Uterus (tissue), 3 donors: ENCODE measurements at regions not wholly inside any gene's neighbourhood (a gene's known extent, or its start where the extent isn't known, plus 50 kb on each side); places are given as distances from the start of the nearest gene placed in this dataset.

ENCODE experiments used
- DNase-seq, 2 donors: peaks; one replicate each; pipeline ENCODE4 v3.0.0-alpha.2; 2019 to 2020
- H3K27ac ChIP-seq, 2 donors: fragments of 200-600 bp; sonication (generic); 1 replicate in 1 of 2; 2 replicates in 1 of 2; pipeline ENCODE4 v1.5.1; 2016 to 2018
- H3K27me3 ChIP-seq, 2 donors: fragments of 200-600 bp; sonication (generic); one replicate each; pipeline ENCODE4 v1.5.1; 2018 to 2019; ENCODE audit warnings: control low read depth in 1 of 2
- H3K36me3 ChIP-seq, 2 donors: fragments of 200-600 bp; sonication (generic); one replicate each; pipeline ENCODE4 v1.5.1; 2019; ENCODE audit warnings: control low read depth in 1 of 2
- H3K4me1 ChIP-seq, 2 donors: fragments of 200-600 bp; sonication (generic); one replicate each; pipeline ENCODE4 v1.5.1; 2018 to 2019; ENCODE audit warnings: control low read depth in 1 of 2
- H3K4me3 ChIP-seq, 2 donors: fragments of 200-600 bp; sonication (generic); 1 replicate in 1 of 2; 2 replicates in 1 of 2; pipeline ENCODE4 v1.5.1; 2018 to 2019; ENCODE audit warnings: mild to moderate bottlenecking in 1 of 2
- H3K9me3 ChIP-seq, 2 donors: fragments of 200-600 bp; sonication (generic); one replicate each; pipeline ENCODE4 v1.5.1; 2019; ENCODE audit warnings: control low read depth in 1 of 2
- POLR2A ChIP-seq, 2 donors: fragments of 450-650 bp; IDR thresholded peaks; one replicate each; pipeline ENCODE4 v1.6.1; 2016; ENCODE audit warnings: antibody characterized with exemption in 2 of 2, mild to moderate bottlenecking in 1 of 2, moderate library complexity in 1 of 2
- intact Hi-C: fragments of 100-400 bp; cut with DNase I; formaldehyde crosslinking; loops from one replicate; pipeline ENCODE4 v1.15.1; 2023; ENCODE audit warnings: low total_unique reads
- TF ChIP-seq, protein P1 (sequence below), 4 experiments: fragments of 200-600 bp in 2 of 4; fragments of 450-650 bp in 2 of 4; sonication (generic) in 2 of 4; IDR thresholded peaks; one replicate each; pipeline ENCODE4 v1.5.1; 2016 to 2019; ENCODE audit warnings: antibody characterized with exemption in 4 of 4, mild to moderate bottlenecking in 2 of 4, moderate library complexity in 1 of 4
- donor health status: DM: yes; HTN: yes; CAD: no.

- DNase-seq: no peak
These were observed 61.0 kb upstream of the MAF start for GRCh38 chr16:79661578-79661977.

GRCh38 chr16:79659344-79659743 is 58.8 kb upstream of the MAF start:
- H3K4me1 ChIP-seq: no peaks in the 10 kb centered on the region

More at GRCh38 chr16:79661578-79661977, 61.0 kb upstream of the MAF start:
- Histone ChIP-seq H3K36me3 (no peaks in the 10 kb centered on the region), H3K4me3 (no peak overlapping the region), H3K9me3 (no peaks in the 10 kb centered on the region), H3K27ac (no peak overlapping the region), H3K4me1 (no peaks in the 10 kb centered on the region), H3K27me3 (no peaks in the 10 kb centered on the region)
- TF ChIP-seq, protein P1, sequence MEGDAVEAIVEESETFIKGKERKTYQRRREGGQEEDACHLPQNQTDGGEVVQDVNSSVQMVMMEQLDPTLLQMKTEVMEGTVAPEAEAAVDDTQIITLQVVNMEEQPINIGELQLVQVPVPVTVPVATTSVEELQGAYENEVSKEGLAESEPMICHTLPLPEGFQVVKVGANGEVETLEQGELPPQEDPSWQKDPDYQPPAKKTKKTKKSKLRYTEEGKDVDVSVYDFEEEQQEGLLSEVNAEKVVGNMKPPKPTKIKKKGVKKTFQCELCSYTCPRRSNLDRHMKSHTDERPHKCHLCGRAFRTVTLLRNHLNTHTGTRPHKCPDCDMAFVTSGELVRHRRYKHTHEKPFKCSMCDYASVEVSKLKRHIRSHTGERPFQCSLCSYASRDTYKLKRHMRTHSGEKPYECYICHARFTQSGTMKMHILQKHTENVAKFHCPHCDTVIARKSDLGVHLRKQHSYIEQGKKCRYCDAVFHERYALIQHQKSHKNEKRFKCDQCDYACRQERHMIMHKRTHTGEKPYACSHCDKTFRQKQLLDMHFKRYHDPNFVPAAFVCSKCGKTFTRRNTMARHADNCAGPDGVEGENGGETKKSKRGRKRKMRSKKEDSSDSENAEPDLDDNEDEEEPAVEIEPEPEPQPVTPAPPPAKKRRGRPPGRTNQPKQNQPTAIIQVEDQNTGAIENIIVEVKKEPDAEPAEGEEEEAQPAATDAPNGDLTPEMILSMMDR (IDR thresholded peaks at IDR 0.05): no peak
- no peak for TF ChIP-seq POLR2A (IDR thresholded peaks at IDR 0.05)
- intact Hi-C loops: no loop called here

DNA sequence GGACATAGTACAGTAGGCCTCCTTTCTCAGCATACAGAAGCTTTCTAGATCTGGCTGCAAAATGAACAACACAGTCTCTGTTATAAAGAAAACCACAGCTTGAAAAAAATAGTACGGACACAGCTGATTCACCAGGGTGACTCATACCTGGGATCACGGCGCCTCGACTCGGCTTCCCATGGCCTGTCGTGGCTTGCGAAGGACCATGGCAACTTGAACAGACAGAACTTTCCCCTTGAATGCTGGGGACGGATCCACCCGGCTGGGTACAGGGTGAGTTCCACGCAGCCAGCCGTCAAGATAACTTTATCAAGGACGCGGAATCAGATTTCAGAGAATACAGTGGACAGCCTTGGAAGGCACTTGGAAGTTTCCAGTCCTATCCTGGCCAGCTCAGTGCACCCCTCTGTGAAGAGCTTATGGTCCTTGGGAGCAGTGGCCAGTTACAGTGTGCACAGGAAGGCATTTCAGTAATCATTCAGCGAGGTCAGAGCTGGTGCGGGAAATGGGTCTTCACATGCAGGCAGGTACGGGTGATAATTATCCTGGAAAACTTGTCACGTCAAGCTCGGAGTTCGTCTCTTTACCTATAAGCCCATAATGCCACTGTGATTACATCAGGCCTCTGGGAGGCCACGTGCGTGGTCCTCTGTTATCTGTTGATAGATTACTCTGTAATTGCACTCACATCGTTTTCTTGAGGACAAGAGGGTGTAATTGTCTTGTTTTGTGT is 57.9 kb upstream of the MAF start:
- DNase-seq: peak in 1 of 2 donors; percentile 37
- H3K36me3 ChIP-seq: no peaks in the 10 kb centered on the region
- H3K4me1 ChIP-seq: no peaks in the 10 kb centered on the region
- H3K9me3 ChIP-seq: no peaks in the 10 kb centered on the region
- no peaks in the 10 kb centered on the region for H3K27me3 ChIP-seq
- no peak overlapping the region for H3K27ac ChIP-seq
- H3K4me3 ChIP-seq: no peak overlapping the region
- TF ChIP-seq, protein P1 (IDR thresholded peaks at IDR 0.05): no peak
- TF ChIP-seq POLR2A (IDR thresholded peaks at IDR 0.05): no peak
- intact Hi-C loops: no loop called here

More at GRCh38 chr16:79659344-79659743, 58.8 kb upstream of the MAF start:
- no peak overlapping the region for H3K4me3 ChIP-seq
- no peaks in the 10 kb centered on the region for H3K27me3 ChIP-seq
- H3K36me3 ChIP-seq: no peaks in the 10 kb centered on the region
- H3K27ac ChIP-seq: no peak overlapping the region
- no peaks in the 10 kb centered on the region for H3K9me3 ChIP-seq
- intact Hi-C loops: no loop called here
- TF ChIP-seq, protein P1 (IDR thresholded peaks at IDR 0.05): no peak
- no peak for TF ChIP-seq POLR2A (IDR thresholded peaks at IDR 0.05)
- DNase-seq: no peak

- TF ChIP-seq, protein P1 (IDR thresholded peaks at IDR 0.05): no peak
- TF ChIP-seq POLR2A (IDR thresholded peaks at IDR 0.05): no peak
- Histone ChIP-seq H3K4me1 (no peaks in the 10 kb centered on the region), H3K9me3 (no peaks in the 10 kb centered on the region), H3K36me3 (no peaks in the 10 kb centered on the region), H3K4me3 (no peak overlapping the region), H3K27ac (no peak overlapping the region), H3K27me3 (no peaks in the 10 kb centered on the region)
- DNase-seq: no peak
- intact Hi-C loops: no loop called here
These were observed 56.1 kb upstream of the MAF start for GRCh38 chr16:79656553-79657115.

DNA sequence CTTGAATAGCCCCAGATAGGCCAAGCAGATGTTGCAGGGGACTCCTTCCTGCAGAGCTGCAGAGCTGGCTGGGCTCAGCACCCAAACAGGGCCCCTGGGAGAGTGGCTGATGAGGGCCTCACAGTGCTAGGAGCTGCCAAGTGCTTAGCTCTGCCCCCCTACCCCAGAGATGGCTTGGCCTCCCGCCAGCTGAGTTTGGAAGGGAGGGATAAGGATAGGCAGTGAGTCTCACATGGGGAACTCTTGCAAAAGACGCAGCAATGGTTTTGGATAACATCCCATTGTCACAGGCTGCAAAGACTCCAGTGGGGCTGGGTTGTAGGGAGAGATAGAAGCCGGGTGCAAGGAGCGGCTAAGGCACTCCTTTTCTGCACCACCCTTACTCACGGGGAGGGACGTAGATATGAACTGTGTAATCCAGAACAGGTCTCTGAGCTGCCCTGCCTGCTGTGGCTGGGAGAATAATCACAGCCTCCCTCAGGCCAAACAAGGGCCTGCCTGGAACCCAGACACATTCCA is 52.9 kb upstream of the MAF start:
- H3K27me3 ChIP-seq: no peaks in the 10 kb centered on the region
- H3K36me3 ChIP-seq: no peaks in the 10 kb centered on the region
- DNase-seq: peak; percentile 32 to 46
- H3K9me3 ChIP-seq: no peaks in the 10 kb centered on the region
- no peaks in the 10 kb centered on the region for H3K4me1 ChIP-seq
- intact Hi-C loops: no loop called here
- no peak overlapping the region for H3K27ac ChIP-seq
- no peak for TF ChIP-seq POLR2A (IDR thresholded peaks at IDR 0.05)
- TF ChIP-seq, protein P1 (IDR thresholded peaks at IDR 0.05): no peak
- no peak overlapping the region for H3K4me3 ChIP-seq
